IMR-90 (cell line): ENCODE measurements at regions not wholly inside any gene's neighbourhood (a gene's known extent, or its start where the extent isn't known, plus 50 kb on each side); places are given as distances from the start of the nearest gene placed in this dataset.

Source experiments
- ATAC-seq: fragments of 200-7000 bp; cut with Tn5 transposase; 2 replicates; pipeline ENCODE4 v1.9.1; 2020; ENCODE audit warnings: low read depth, mild to moderate bottlenecking, moderate library complexity
- BruUV-seq: library from RNA; stranded (reverse); fragments of 400-500 nt; replicated peaks from 2 replicates; lab custom pipeline; 2021; lab: Mats Ljungman, UMichigan
- CTCF ChIA-PET: fragments of 300-600 bp; formaldehyde crosslinking; extraction: SDS; loops from one replicate; lab custom pipeline; 2021; ENCODE audit warnings: antibody characterized with exemption; lab: Yijun Ruan, JAX
- POLR2A ChIA-PET: fragments of 300-600 bp; sonication (Branson Sonifier 250); formaldehyde crosslinking; loops from one replicate; lab custom pipeline; 2022; ENCODE audit warnings: antibody characterized with exemption; ENCODE audit not compliant: unreplicated experiment; lab: Charles Lee
- DNase-seq: peaks from one replicate; pipeline ENCODE4 v3.0.0; 2013
- H2AFZ ChIP-seq: replicated peaks from 2 replicates; pipeline ENCODE3; 2013; ENCODE audit warnings: low read length, mild to moderate bottlenecking; ENCODE audit not compliant: poor library complexity
- H2AK5ac ChIP-seq: 2 replicates; pipeline ENCODE4 v1.6.1; 2013; ENCODE audit warnings: low read depth, low read length, inconsistent platforms
- H2AK9ac ChIP-seq: replicated peaks from 2 replicates; pipeline ENCODE3; 2013; ENCODE audit warnings: mild to moderate bottlenecking, low read depth, low read length, moderate library complexity; ENCODE audit not compliant: poor library complexity
- H2BK120ac ChIP-seq: 2 replicates; pipeline ENCODE4 v1.6.1; 2013; ENCODE audit warnings: low read depth, low read length, inconsistent platforms
- H2BK15ac ChIP-seq: 3 replicates; pipeline ENCODE4 v1.6.1; 2013; ENCODE audit warnings: low read depth, low read length, inconsistent platforms
- H2BK20ac ChIP-seq: 2 replicates; pipeline ENCODE4 v1.6.1; 2013; ENCODE audit warnings: low read depth, mild to moderate bottlenecking, inconsistent platforms, low read length, moderate library complexity
- H2BK5ac ChIP-seq: 2 replicates; pipeline ENCODE4 v1.6.1; 2013; ENCODE audit warnings: mild to moderate bottlenecking, low read depth, low read length, inconsistent platforms; ENCODE audit not compliant: poor library complexity, severe bottlenecking
- H3K14ac ChIP-seq: replicated peaks from 2 replicates; pipeline ENCODE4 v1.6.1; 2013; ENCODE audit warnings: low read depth, low read length, inconsistent platforms
- H3K18ac ChIP-seq: 2 replicates; pipeline ENCODE4 v1.6.1; 2013; ENCODE audit warnings: low read depth, low read length, control low read depth
- H3K23ac ChIP-seq: 2 replicates; pipeline ENCODE4 v1.6.1; 2013; ENCODE audit warnings: low read depth, low read length, inconsistent platforms
- H3K27ac ChIP-seq: 2 replicates; pipeline ENCODE4 v1.5.1; 2013; ENCODE audit warnings: mild to moderate bottlenecking, control low read depth, low read length; ENCODE audit not compliant: insufficient read depth
- H3K27me3 ChIP-seq: 2 replicates; pipeline ENCODE4 v1.6.1; 2013; ENCODE audit warnings: low read length; ENCODE audit not compliant: control insufficient read depth, insufficient read depth
- H3K36me3 ChIP-seq: 2 replicates; pipeline ENCODE4 v1.6.1; 2013; ENCODE audit warnings: low read length, mixed read lengths; ENCODE audit not compliant: control insufficient read depth, insufficient read depth
- H3K4ac ChIP-seq: 2 replicates; pipeline ENCODE4 v1.6.1; 2013; ENCODE audit warnings: low read depth, low read length, inconsistent platforms
- H3K4me1 ChIP-seq: 2 replicates; pipeline ENCODE4 v1.6.1; 2013; ENCODE audit warnings: low read length, mixed read lengths; ENCODE audit not compliant: control insufficient read depth, insufficient read depth
- H3K4me2 ChIP-seq: 2 replicates; pipeline ENCODE4 v1.6.1; 2013; ENCODE audit warnings: low read depth, mild to moderate bottlenecking, control low read depth, low read length, moderate library complexity
- H3K4me3 ChIP-seq: 2 replicates; pipeline ENCODE4 v1.5.1; 2013; ENCODE audit warnings: low read depth, mild to moderate bottlenecking, control low read depth, low read length, moderate library complexity; ENCODE audit not compliant: insufficient read depth
- H3K56ac ChIP-seq: 2 replicates; pipeline ENCODE4 v1.6.1; 2013; ENCODE audit warnings: low read length, inconsistent platforms; ENCODE audit not compliant: insufficient read depth; ENCODE audit errors: extremely low read depth
- H3K79me1 ChIP-seq, 2 experiments: 2 replicates each; pipeline ENCODE4 v1.6.1; 2013; ENCODE audit warnings: low read length in 2 of 2, inconsistent platforms in 1 of 2, low read depth in 1 of 2
- H3K9ac ChIP-seq: 2 replicates; pipeline ENCODE4 v1.6.1; 2013; ENCODE audit warnings: low read depth, low read length, control low read depth
- H3K9me1 ChIP-seq: 2 replicates; pipeline ENCODE4 v1.6.1; 2013; ENCODE audit warnings: low read length, inconsistent platforms; ENCODE audit not compliant: insufficient read depth
- H3K9me3 ChIP-seq: 2 replicates; pipeline ENCODE4 v1.6.1; 2013; ENCODE audit warnings: low read length; ENCODE audit not compliant: control insufficient read depth, insufficient read depth
- H4K20me1 ChIP-seq: 2 replicates; pipeline ENCODE4 v1.6.1; 2013; ENCODE audit warnings: low read length, inconsistent platforms; ENCODE audit not compliant: insufficient read depth
- H4K5ac ChIP-seq: 2 replicates; pipeline ENCODE4 v1.6.1; 2013; ENCODE audit warnings: mild to moderate bottlenecking, low read depth, low read length, control low read depth
- H4K8ac ChIP-seq, 2 experiments: 2 replicates each; pipeline ENCODE4 v1.6.1; 2013; ENCODE audit warnings: low read depth in 2 of 2, low read length in 2 of 2, control low read depth in 1 of 2, inconsistent platforms in 1 of 2
- H4K91ac ChIP-seq: 2 replicates; pipeline ENCODE4 v1.6.1; 2013; ENCODE audit warnings: low read depth, low read length, inconsistent platforms; ENCODE audit not compliant: insufficient read depth
- BHLHE40 ChIP-seq: fragments of 150-350 bp; IDR thresholded peaks from 2 replicates; pipeline ENCODE4 v1.6.1; 2016; ENCODE audit warnings: mild to moderate bottlenecking, low read depth, low read length
- CEBPB ChIP-seq: IDR thresholded peaks from 2 replicates; pipeline ENCODE4 v1.6.1; 2012; ENCODE audit warnings: low read depth, low read length, improper control_type of control experiment
- CHD1 ChIP-seq: IDR thresholded peaks from 2 replicates; pipeline ENCODE4 v1.6.1; 2012; ENCODE audit warnings: low read depth, low read length, improper control_type of control experiment
- CTCF ChIP-seq: conservative IDR thresholded peaks from 2 replicates; pipeline ENCODE4 v1.5.1; 2012; ENCODE audit warnings: mild to moderate bottlenecking, low read depth, low read length, improper control_type of control experiment
- ELK1 ChIP-seq: fragments of 150-350 bp; IDR thresholded peaks from 2 replicates; pipeline ENCODE4 v1.6.1; 2016; ENCODE audit warnings: low read depth, mild to moderate bottlenecking, low read length, moderate library complexity, borderline replicate concordance
- FOS ChIP-seq: fragments of 150-350 bp; IDR thresholded peaks from 2 replicates; pipeline ENCODE4 v1.6.1; 2016; ENCODE audit warnings: low read depth, low read length
- MAFK ChIP-seq: IDR thresholded peaks from 2 replicates; pipeline ENCODE4 v1.6.1; 2012; ENCODE audit warnings: low read depth, low read length, improper control_type of control experiment
- MAZ ChIP-seq: IDR thresholded peaks from 2 replicates; pipeline ENCODE4 v1.6.1; 2012; ENCODE audit warnings: low read depth, mild to moderate bottlenecking, low read length, improper control_type of control experiment, moderate library complexity, borderline replicate concordance
- MXI1 ChIP-seq: IDR thresholded peaks from 2 replicates; pipeline ENCODE4 v1.6.1; 2012; ENCODE audit warnings: low read depth, mild to moderate bottlenecking, low read length, moderate library complexity, borderline replicate concordance
- NFE2L2 ChIP-seq: fragments of 150-350 bp; IDR thresholded peaks from 2 replicates; pipeline ENCODE4 v1.6.1; 2016; ENCODE audit warnings: low read depth, mild to moderate bottlenecking, low read length
- POLR2A ChIP-seq: IDR thresholded peaks from 2 replicates; pipeline ENCODE4 v1.6.1; 2012; ENCODE audit warnings: mild to moderate bottlenecking, low read depth, low read length
- RAD21 ChIP-seq: IDR thresholded peaks from 2 replicates; pipeline ENCODE4 v1.6.1; 2012; ENCODE audit warnings: low read length, improper control_type of control experiment
- RCOR1 ChIP-seq: IDR thresholded peaks from 2 replicates; pipeline ENCODE4 v1.6.1; 2012; ENCODE audit warnings: mild to moderate bottlenecking, low read length, improper control_type of control experiment; ENCODE audit not compliant: insufficient replicate concordance
- RFX5 ChIP-seq: IDR thresholded peaks from 2 replicates; pipeline ENCODE4 v1.8.0; 2012; ENCODE audit warnings: low read depth, mild to moderate bottlenecking, low read length, moderate library complexity
- SMC3 ChIP-seq: fragments of 150-350 bp; IDR thresholded peaks from 2 replicates; pipeline ENCODE4 v1.6.1; 2016; ENCODE audit warnings: low read depth, mild to moderate bottlenecking, antibody characterized with exemption, low read length, moderate library complexity
- USF2 ChIP-seq: fragments of 150-350 bp; IDR thresholded peaks from 2 replicates; pipeline ENCODE4 v1.6.1; 2017; ENCODE audit warnings: mild to moderate bottlenecking, antibody characterized with exemption, low read length, low read depth
- WGBS, 2 experiments: methylation state at CpG; one replicate each; pipeline versions ENCODE4 v1.1.5 to v1.1.7; 2013; ENCODE audit warnings: missing lambda C conversion rate in 2 of 2; ENCODE audit not compliant: insufficient read length in 1 of 2; ENCODE audit errors: extremely low coverage in 2 of 2; 5-methylcytosine and 5-hydroxymethylcytosine counted together
- dilution Hi-C: fragments of 300-500 bp; cut with HindIII; formaldehyde crosslinking; loops from one replicate; pipeline ENCODE4 v1.14.3; 2018; ENCODE audit warnings: low sequenced_read_pairs; ENCODE audit not compliant: unreplicated experiment
- in situ Hi-C: fragments of 300-500 bp; cut with MboI; formaldehyde crosslinking; loops from 3 replicates; pipeline ENCODE4 v1.14.3; 2019; ENCODE audit warnings: low sequenced_read_pairs, inconsistent platforms, mixed read lengths
- intact Hi-C: fragments of 100-400 bp; cut with micrococcal nuclease; formaldehyde crosslinking; loops from 2 replicates; pipeline ENCODE4 v1.10.0; 2022

GRCh38 chrY:12359867-12360266 lies 341.2 kb upstream of the USP9Y start:
- H2BK20ac ChIP-seq = no peak overlapping the region
- no peaks in the 10 kb centered on the region for H3K36me3 ChIP-seq
- H3K4me1 ChIP-seq = no peaks in the 10 kb centered on the region
- H3K27ac ChIP-seq = no peak overlapping the region
- H3K23ac ChIP-seq = no peak overlapping the region
- H4K5ac ChIP-seq = no peak overlapping the region
- no peak overlapping the region for H2AK5ac ChIP-seq
- H2AK9ac ChIP-seq = no peak overlapping the region
- no peak overlapping the region for H4K8ac ChIP-seq
- no peak overlapping the region for H3K14ac ChIP-seq
- ChIA-PET CTCF (no interaction called here), POLR2A (no interaction called here)
- H2BK120ac ChIP-seq = no peak overlapping the region
- H3K9me1 ChIP-seq = no peaks in the 10 kb centered on the region
- dilution Hi-C loops (no loop called here), in situ Hi-C loops (no loop called here), intact Hi-C loops (no loop called here)
- WGBS, 2 experiments = no CpG with 5 or more reads among the region's 9 CpGs
- H4K20me1 ChIP-seq = no peaks in the 10 kb centered on the region
- H2BK5ac ChIP-seq = no peak overlapping the region
- TF ChIP-seq USF2 (no peak), MAFK (no peak), RFX5 (no peak), CEBPB (no peak), CTCF (no peak), NFE2L2 (no peak), MAZ (no peak), RCOR1 (no peak), CHD1 (no peak), RAD21 (no peak), FOS (no peak), BHLHE40 (no peak), SMC3 (no peak), POLR2A (no peak), ELK1 (no peak), MXI1 (no peak)
- ATAC-seq = no peak
- H3K18ac ChIP-seq = no peak overlapping the region
- H3K4me2 ChIP-seq = no peak overlapping the region
- BruUV-seq = no TSS peak
- H3K79me1 ChIP-seq = no peaks in the 10 kb centered on the region
- no peak overlapping the region for H3K4me3 ChIP-seq
- no peak overlapping the region for H2AFZ ChIP-seq
- H3K4ac ChIP-seq = no peak overlapping the region
- no peak overlapping the region for H2BK15ac ChIP-seq
- no peak overlapping the region for H3K56ac ChIP-seq
- H3K27me3 ChIP-seq = no peaks in the 10 kb centered on the region
- no peaks in the 10 kb centered on the region for H3K9me3 ChIP-seq
- no peak overlapping the region for H3K9ac ChIP-seq
- no peak overlapping the region for H4K91ac ChIP-seq
- DNase-seq = no peak
